ENCODE measurements at regions not wholly inside any gene's neighbourhood (a gene's known extent, or its start where the extent isn't known, plus 50 kb on each side); places are given as distances from the start of the nearest gene placed in this dataset.

DNA sequence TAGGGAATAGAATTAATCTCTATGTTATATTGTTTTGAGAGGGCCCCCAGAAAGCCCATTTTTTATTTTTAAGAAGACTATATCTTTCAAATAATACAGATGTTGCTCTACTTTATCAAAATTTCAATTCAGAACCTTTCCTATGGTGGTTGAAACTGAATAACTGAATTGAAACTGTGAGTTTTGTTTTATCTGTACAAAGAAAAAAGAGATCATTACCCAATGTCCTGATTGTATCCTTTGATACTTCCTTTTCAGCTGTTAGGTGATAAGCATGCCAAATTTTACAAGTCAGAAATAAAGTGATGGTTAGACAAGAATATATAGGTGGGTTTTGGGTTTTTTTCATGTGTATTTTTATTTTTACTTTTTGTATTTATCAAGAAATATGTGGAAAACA is 1293.1 kb upstream of the USP15 start:
- intact Hi-C loops (cut with micrococcal nuclease) = no loop called here
- H3K9me3 ChIP-seq (replicated peaks in 1 of 2; ENCODE audit: control insufficient read depth in 1 of 2, insufficient read depth in 1 of 2, low read length in 2 of 2) = no peaks in the 10 kb centered on the region
- Mint-ChIP-seq H3K36me3 (no peaks in the 10 kb centered on the region), H3K4me1 (no peaks in the 10 kb centered on the region), H3K27me3 (ENCODE audit: low read depth in 3 of 3) (no peaks in the 10 kb centered on the region), H3K27ac (no peak overlapping the region), H3K4me3 (no peak overlapping the region), H3K9me3 (peaks cover 2 to 6% (median 3%) of the 10 kb centered on the region in 7 donors)
- no peak overlapping the region for H3K4me2 ChIP-seq (replicated peaks; ENCODE audit: extremely low read depth, low read length, poor library complexity, severe bottlenecking)
- DNase-seq = no peak
- H4K20me1 ChIP-seq (ENCODE audit: insufficient read depth, low read length) = no peaks in the 10 kb centered on the region
- H3K4me1 ChIP-seq (ENCODE audit: control insufficient read depth in 1 of 2, insufficient read depth in 2 of 2, low read length in 2 of 2) = no peaks in the 10 kb centered on the region
- H3K36me3 ChIP-seq (replicated peaks in 1 of 2; ENCODE audit: control insufficient read depth in 1 of 2, insufficient read depth in 2 of 2, low read length in 2 of 2) = no peaks in the 10 kb centered on the region
- H3K79me2 ChIP-seq (ENCODE audit: insufficient read depth, low read length) = no peaks in the 10 kb centered on the region
- no peaks in the 10 kb centered on the region for H3K27me3 ChIP-seq (ENCODE audit: control insufficient read depth in 2 of 2, insufficient read depth in 2 of 2, low read length in 2 of 2)
- no peak overlapping the region for H3K4me3 ChIP-seq (replicated peaks in 1 of 3; ENCODE audit: low read depth in 2 of 3, low read length in 3 of 3)
- H2AFZ ChIP-seq (ENCODE audit: insufficient read depth, low read depth, low read length, poor library complexity, severe bottlenecking) = no peak overlapping the region
- H3K27ac ChIP-seq (ENCODE audit: low read depth in 1 of 2, low read length in 2 of 2) = no peak overlapping the region
- TF ChIP-seq, protein P1, sequence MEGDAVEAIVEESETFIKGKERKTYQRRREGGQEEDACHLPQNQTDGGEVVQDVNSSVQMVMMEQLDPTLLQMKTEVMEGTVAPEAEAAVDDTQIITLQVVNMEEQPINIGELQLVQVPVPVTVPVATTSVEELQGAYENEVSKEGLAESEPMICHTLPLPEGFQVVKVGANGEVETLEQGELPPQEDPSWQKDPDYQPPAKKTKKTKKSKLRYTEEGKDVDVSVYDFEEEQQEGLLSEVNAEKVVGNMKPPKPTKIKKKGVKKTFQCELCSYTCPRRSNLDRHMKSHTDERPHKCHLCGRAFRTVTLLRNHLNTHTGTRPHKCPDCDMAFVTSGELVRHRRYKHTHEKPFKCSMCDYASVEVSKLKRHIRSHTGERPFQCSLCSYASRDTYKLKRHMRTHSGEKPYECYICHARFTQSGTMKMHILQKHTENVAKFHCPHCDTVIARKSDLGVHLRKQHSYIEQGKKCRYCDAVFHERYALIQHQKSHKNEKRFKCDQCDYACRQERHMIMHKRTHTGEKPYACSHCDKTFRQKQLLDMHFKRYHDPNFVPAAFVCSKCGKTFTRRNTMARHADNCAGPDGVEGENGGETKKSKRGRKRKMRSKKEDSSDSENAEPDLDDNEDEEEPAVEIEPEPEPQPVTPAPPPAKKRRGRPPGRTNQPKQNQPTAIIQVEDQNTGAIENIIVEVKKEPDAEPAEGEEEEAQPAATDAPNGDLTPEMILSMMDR (IDR thresholded peaks at IDR 0.05) = no peak
- H3K9ac ChIP-seq (ENCODE audit: insufficient read depth, low read length, poor library complexity, severe bottlenecking) = no peak overlapping the region

DNA sequence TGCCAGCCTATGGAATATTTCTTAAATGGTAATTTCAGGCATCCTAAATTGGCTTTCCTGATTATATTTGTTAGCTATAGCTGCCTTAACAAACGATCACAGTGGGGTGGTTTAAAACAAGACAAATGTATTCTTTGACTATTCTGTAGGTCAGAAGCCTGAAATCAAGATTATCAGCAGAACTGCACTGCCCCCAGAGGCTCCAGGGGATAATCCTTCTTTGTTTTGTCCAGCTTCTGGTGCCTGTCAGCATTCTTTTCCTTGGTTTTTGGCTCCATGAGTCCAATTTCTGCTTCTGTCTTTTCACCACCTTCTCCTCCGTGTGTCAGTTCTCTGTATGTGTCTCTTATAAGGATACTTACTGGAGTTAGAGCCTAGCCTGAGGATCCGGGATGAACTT is 1282.2 kb upstream of the USP15 start:
- H3K36me3 ChIP-seq (replicated peaks in 1 of 2; ENCODE audit: control insufficient read depth in 1 of 2, insufficient read depth in 2 of 2, low read length in 2 of 2) = no peaks in the 10 kb centered on the region
- H3K4me3 ChIP-seq (replicated peaks in 1 of 3; ENCODE audit: low read depth in 2 of 3, low read length in 3 of 3) = no peak overlapping the region
- no peaks in the 10 kb centered on the region for H4K20me1 ChIP-seq (ENCODE audit: insufficient read depth, low read length)
- Mint-ChIP-seq H3K36me3 (no peaks in the 10 kb centered on the region), H3K27me3 (ENCODE audit: low read depth in 3 of 3) (peaks cover 0 to 1% (median 0%) of the 10 kb centered on the region in 3 donors), H3K9me3 (peaks cover 6 to 15% (median 9%) of the 10 kb centered on the region in 7 donors), H3K4me3 (no peak overlapping the region), H3K27ac (no peak overlapping the region), H3K4me1 (no peaks in the 10 kb centered on the region)
- no peaks in the 10 kb centered on the region for H3K9me3 ChIP-seq (replicated peaks in 1 of 2; ENCODE audit: control insufficient read depth in 1 of 2, insufficient read depth in 1 of 2, low read length in 2 of 2)
- H3K4me1 ChIP-seq (ENCODE audit: control insufficient read depth in 1 of 2, insufficient read depth in 2 of 2, low read length in 2 of 2) = no peaks in the 10 kb centered on the region
- intact Hi-C loops (cut with micrococcal nuclease) = no loop called here
- H2AFZ ChIP-seq (ENCODE audit: insufficient read depth, low read depth, low read length, poor library complexity, severe bottlenecking) = no peak overlapping the region
- H3K27ac ChIP-seq (ENCODE audit: low read depth in 1 of 2, low read length in 2 of 2) = no peak overlapping the region
- H3K4me2 ChIP-seq (replicated peaks; ENCODE audit: extremely low read depth, low read length, poor library complexity, severe bottlenecking) = no peak overlapping the region
- H3K27me3 ChIP-seq (ENCODE audit: control insufficient read depth in 2 of 2, insufficient read depth in 2 of 2, low read length in 2 of 2) = no peaks in the 10 kb centered on the region
- no CpG with 5 or more reads among the region's 3 CpGs for whole genome bisulfite sequencing (ENCODE audit: insufficient coverage)
- no peak for DNase-seq
- no peak overlapping the region for H3K9ac ChIP-seq (ENCODE audit: insufficient read depth, low read length, poor library complexity, severe bottlenecking)
- no peaks in the 10 kb centered on the region for H3K79me2 ChIP-seq (ENCODE audit: insufficient read depth, low read length)
- TF ChIP-seq, protein P1 (IDR thresholded peaks at IDR 0.05) = no peak

Data from CD14-positive monocyte (primary cell).